Neural progenitor cell (in vitro differentiated cells): ENCODE measurements at regions not wholly inside any gene's neighbourhood (a gene's known extent, or its start where the extent isn't known, plus 50 kb on each side); places are given as distances from the start of the nearest gene placed in this dataset.

Experiments
- CTCF ChIP-seq: fragments of 200-600 bp; sonication (generic); IDR thresholded peaks from 2 replicates; pipeline ENCODE4 v1.5.1; 2017; ENCODE audit warnings: antibody characterized with exemption, mild to moderate bottlenecking
- EZH2 ChIP-seq: fragments of 200-600 bp; sonication (generic); IDR thresholded peaks from 2 replicates; pipeline ENCODE4 v1.6.1; 2017; ENCODE audit warnings: antibody characterized with exemption, mild to moderate bottlenecking, moderate library complexity

- TF ChIP-seq CTCF (no peak), EZH2 (no peak)
Observed at GRCh38 chr6:87971605-87972262, 75.9 kb upstream of the SPACA1 start.
